HEK293T (cell line): ENCODE measurements at regions not wholly inside any gene's neighbourhood (a gene's known extent, or its start where the extent isn't known, plus 50 kb on each side); places are given as distances from the start of the nearest gene placed in this dataset.

Experiments used
- CTCF ChIA-PET: fragments of 350-600 bp; formaldehyde crosslinking; extraction: SDS; loops from one replicate; lab custom pipeline; 2021; ENCODE audit warnings: antibody characterized with exemption, inconsistent platforms; lab: Yijun Ruan, JAX
- POLR2A ChIA-PET: fragments of 350-600 bp; formaldehyde crosslinking; extraction: SDS; loops from one replicate; lab custom pipeline; 2020; ENCODE audit warnings: antibody characterized with exemption, inconsistent platforms; lab: Yijun Ruan, JAX
- DNase-seq: peaks from one replicate; pipeline ENCODE4 v3.0.0; 2012; ENCODE audit warnings: mixed read lengths; ENCODE audit errors: extremely low spot score
- ARNT ChIP-seq: fragments of 450-650 bp; IDR thresholded peaks from 2 replicates; pipeline ENCODE4 v1.6.1; 2017; ENCODE audit warnings: mild to moderate bottlenecking
- BHLHE40 ChIP-seq: fragments of 450-650 bp; IDR thresholded peaks from 2 replicates; pipeline ENCODE4 v1.6.1; 2016; ENCODE audit warnings: mild to moderate bottlenecking, moderate library complexity, borderline replicate concordance
- CTBP1 ChIP-seq: fragments of 450-650 bp; IDR thresholded peaks from 2 replicates; pipeline ENCODE4 v1.6.1; 2016; ENCODE audit warnings: borderline replicate concordance
- ELF4 ChIP-seq: fragments of 450-650 bp; IDR thresholded peaks from 2 replicates; pipeline ENCODE4 v1.6.1; 2017; ENCODE audit warnings: antibody characterized with exemption
- FOXA1 ChIP-seq: fragments of 450-650 bp; IDR thresholded peaks from 2 replicates; pipeline ENCODE4 v1.6.1; 2016; ENCODE audit warnings: mild to moderate bottlenecking
- FOXK2 ChIP-seq: fragments of 450-650 bp; IDR thresholded peaks from 2 replicates; pipeline ENCODE4 v1.6.1; 2016; ENCODE audit warnings: mild to moderate bottlenecking
- FOXM1 ChIP-seq: fragments of 450-650 bp; IDR thresholded peaks from 2 replicates; pipeline ENCODE4 v1.6.1; 2017; ENCODE audit warnings: mild to moderate bottlenecking, borderline replicate concordance
- HDGF ChIP-seq: fragments of 450-650 bp; IDR thresholded peaks from 2 replicates; pipeline ENCODE4 v1.6.1; 2017; ENCODE audit warnings: antibody characterized with exemption, borderline replicate concordance
- L3MBTL2 ChIP-seq: fragments of 450-650 bp; conservative IDR thresholded peaks from 2 replicates; pipeline ENCODE4 v1.6.1; 2016; ENCODE audit warnings: mild to moderate bottlenecking
- LEF1 ChIP-seq: fragments of 450-650 bp; IDR thresholded peaks from 2 replicates; pipeline ENCODE4 v1.6.1; 2017; ENCODE audit warnings: mild to moderate bottlenecking, borderline replicate concordance
- NFRKB ChIP-seq: fragments of 450-650 bp; IDR thresholded peaks from 2 replicates; pipeline ENCODE4 v1.6.1; 2016; ENCODE audit warnings: mild to moderate bottlenecking, moderate library complexity
- PKNOX1 ChIP-seq: fragments of 450-650 bp; IDR thresholded peaks from 2 replicates; pipeline ENCODE4 v1.6.1; 2016
- SP1 ChIP-seq: fragments of 450-650 bp; IDR thresholded peaks from 2 replicates; pipeline ENCODE4 v1.6.1; 2017
- SUZ12 ChIP-seq: fragments of 450-650 bp; IDR thresholded peaks from 2 replicates; pipeline ENCODE4 v1.6.1; 2016; ENCODE audit warnings: mild to moderate bottlenecking
- TARDBP ChIP-seq: fragments of 450-650 bp; IDR thresholded peaks from 2 replicates; pipeline ENCODE4 v1.6.1; 2016
- ZNF384 ChIP-seq: fragments of 450-650 bp; IDR thresholded peaks from 2 replicates; pipeline ENCODE4 v1.6.1; 2016

DNA sequence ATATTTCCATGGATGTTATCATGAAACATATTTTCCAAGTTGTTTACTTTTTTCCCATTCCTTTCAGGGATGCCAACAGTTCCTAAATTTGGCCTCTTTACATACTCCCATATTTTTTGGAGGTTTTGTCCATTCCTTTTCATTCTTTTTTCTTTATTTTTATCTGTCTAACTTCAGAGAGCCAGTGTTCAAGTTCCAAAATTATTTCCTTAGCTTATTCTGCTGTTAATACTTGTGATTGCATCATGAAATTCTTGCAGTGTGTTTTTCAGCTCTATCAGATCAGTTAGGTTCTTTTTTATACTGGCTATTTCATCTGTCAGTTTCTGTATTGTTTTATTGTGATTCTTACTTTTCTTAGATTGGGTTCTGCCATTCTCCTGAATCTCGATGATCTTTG is 89.9 kb upstream of the TCF21 start:
- ChIA-PET CTCF (no interaction called here), POLR2A (no interaction called here)
- no peak for DNase-seq
- no peak for TF ChIP-seq LEF1
- no peak for TF ChIP-seq BHLHE40
- no peak for TF ChIP-seq NFRKB
- TF ChIP-seq ELF4, result no peak
- no peak for TF ChIP-seq SP1
- TF ChIP-seq PKNOX1, result no peak
- no peak for TF ChIP-seq ARNT
- TF ChIP-seq HDGF, result no peak
- TF ChIP-seq SUZ12, result no peak
- TF ChIP-seq FOXM1, result no peak
- TF ChIP-seq FOXK2, result no peak
- no peak for TF ChIP-seq TARDBP
- no peak for TF ChIP-seq FOXA1
- TF ChIP-seq ZNF384, result no peak
- no peak for TF ChIP-seq L3MBTL2
- TF ChIP-seq CTBP1, result no peak

DNA sequence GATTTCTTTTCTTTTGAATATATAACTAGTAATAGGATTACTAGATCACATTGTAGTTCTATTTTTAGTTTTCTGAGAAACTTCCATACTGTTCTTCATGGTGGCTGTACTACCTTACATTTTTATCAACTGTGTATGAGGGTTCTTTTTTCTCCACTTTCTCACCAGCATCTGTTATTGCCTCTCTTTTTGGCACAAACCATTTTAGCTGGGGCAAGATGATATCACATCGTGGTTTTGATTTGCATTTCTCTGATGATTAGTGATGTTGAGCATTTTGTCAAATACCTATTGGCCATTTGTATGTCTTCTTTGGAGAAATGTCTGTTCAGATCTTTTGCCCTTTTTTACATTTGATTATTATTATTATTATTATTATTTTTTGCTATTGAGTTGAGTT is 86.1 kb upstream of the TCF21 start:
- POLR2A ChIA-PET, result no interaction called here
- CTCF ChIA-PET, result no interaction called here
- no peak for TF ChIP-seq TARDBP
- no peak for TF ChIP-seq FOXA1
- no peak for TF ChIP-seq SP1
- no peak for TF ChIP-seq ELF4
- TF ChIP-seq HDGF, result no peak
- no peak for TF ChIP-seq ARNT
- TF ChIP-seq NFRKB, result no peak
- TF ChIP-seq ZNF384, result no peak
- no peak for TF ChIP-seq LEF1
- TF ChIP-seq SUZ12, result no peak
- no peak for TF ChIP-seq CTBP1
- TF ChIP-seq FOXK2, result no peak
- no peak for TF ChIP-seq BHLHE40
- TF ChIP-seq L3MBTL2, result no peak
- TF ChIP-seq PKNOX1, result no peak
- no peak for TF ChIP-seq FOXM1

GRCh38 chr6:133804265-133804664 is 84.6 kb upstream of the TCF21 start:
- POLR2A ChIA-PET, result no interaction called here
- TF ChIP-seq BHLHE40, result no peak
- TF ChIP-seq LEF1, result no peak
- TF ChIP-seq HDGF, result no peak
- no peak for TF ChIP-seq PKNOX1
- TF ChIP-seq FOXK2, result no peak
- no peak for TF ChIP-seq TARDBP
- TF ChIP-seq ARNT, result no peak
- TF ChIP-seq NFRKB, result no peak
- no peak for TF ChIP-seq L3MBTL2
- no peak for TF ChIP-seq FOXA1
- TF ChIP-seq CTBP1, result no peak
- no peak for TF ChIP-seq FOXM1
- TF ChIP-seq SUZ12, result no peak
- no peak for TF ChIP-seq ELF4
- TF ChIP-seq ZNF384, result no peak
- no peak for TF ChIP-seq SP1
- no peak for DNase-seq
- CTCF ChIA-PET, result no interaction called here

More for the DNA sequence above, 86.1 kb upstream of the TCF21 start:
- DNase-seq, result no peak

DNA sequence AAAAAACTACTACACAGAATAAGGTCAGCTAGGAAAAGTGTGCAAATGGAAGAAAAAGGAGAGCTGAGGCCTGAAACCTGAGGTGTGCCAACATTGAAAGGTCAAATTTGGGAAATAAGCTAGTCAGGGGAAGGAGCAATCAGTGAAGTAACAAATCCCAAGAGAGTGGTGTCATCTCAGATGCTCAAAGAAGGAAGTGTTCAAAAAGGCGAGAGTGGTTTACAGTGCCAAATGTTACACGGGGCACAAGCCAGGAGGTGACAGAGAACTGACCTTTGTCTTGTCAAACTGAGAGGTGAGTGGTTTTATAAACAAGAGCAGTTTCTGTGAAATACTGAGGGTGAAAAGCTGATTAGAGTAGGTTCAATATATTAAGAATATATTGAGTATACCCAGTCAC is 83.0 kb upstream of the TCF21 start:
- TF ChIP-seq FOXM1 (no peak), LEF1 (no peak), SUZ12 (no peak), NFRKB (no peak), ARNT (no peak), TARDBP (no peak), CTBP1 (no peak), PKNOX1 (no peak), ELF4 (no peak), FOXK2 (no peak), SP1 (no peak), FOXA1 (no peak), ZNF384 (no peak), HDGF (no peak), L3MBTL2 (no peak)
- ChIA-PET CTCF (no interaction called here), POLR2A (no interaction called here)
- no peak for DNase-seq

DNA sequence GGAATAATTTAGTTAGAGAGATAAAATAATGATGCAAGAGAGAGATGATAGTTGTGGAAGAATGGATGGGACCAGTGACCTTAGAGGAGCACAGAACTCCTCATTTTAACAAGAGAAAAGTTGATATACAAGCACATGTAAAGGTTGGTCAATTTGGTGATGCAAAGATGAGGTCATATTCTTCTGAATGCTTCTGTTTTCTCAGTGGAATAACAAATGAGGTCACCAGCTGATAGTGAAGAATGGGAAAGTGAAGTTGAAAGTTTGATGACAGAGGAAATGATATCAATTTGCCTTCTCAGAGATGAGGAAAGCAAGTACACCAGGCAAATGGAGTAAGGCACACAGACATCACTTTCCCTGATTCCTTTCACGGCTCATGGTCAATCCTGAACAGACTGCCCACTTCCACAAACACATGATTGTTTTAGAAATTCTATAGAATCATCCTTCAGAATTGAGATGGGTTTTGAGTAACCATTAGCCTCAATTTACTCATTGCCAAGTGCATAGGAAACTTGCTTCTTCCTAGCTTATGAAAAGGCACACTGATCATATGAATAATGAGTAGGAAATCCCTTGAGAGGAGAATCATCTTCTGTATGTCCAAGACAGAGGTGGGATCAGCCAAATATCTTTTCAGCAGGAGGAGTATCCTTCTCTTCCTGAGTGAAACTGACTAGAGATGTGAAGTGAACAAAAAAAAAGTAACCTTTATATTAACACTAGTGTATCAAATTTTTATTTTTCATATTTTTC is 82.4 kb upstream of the TCF21 start:
- TF ChIP-seq BHLHE40 (no peak), CTBP1 (no peak), FOXK2 (no peak), FOXA1 (no peak), ZNF384 (no peak), ARNT (no peak), L3MBTL2 (no peak), FOXM1 (no peak)
- DNase-seq, result no peak
- POLR2A ChIA-PET, result no interaction called here
- CTCF ChIA-PET, result interaction anchor here (0.7 to 0.8 kb wide), 2 partner anchors 17 to 1420 kb away, joined by 3 read pairs; no protein-coding TSS in a partner anchor
